Inflammatory macrophage (primary cell): ENCODE measurements at regions not wholly inside any gene's neighbourhood (a gene's known extent, or its start where the extent isn't known, plus 50 kb on each side); places are given as distances from the start of the nearest gene placed in this dataset.

Source experiments
- DNase-seq, 2 donors: peaks; one replicate each; pipeline ENCODE4 v3.0.0-alpha.2; 2020 to 2022

DNA sequence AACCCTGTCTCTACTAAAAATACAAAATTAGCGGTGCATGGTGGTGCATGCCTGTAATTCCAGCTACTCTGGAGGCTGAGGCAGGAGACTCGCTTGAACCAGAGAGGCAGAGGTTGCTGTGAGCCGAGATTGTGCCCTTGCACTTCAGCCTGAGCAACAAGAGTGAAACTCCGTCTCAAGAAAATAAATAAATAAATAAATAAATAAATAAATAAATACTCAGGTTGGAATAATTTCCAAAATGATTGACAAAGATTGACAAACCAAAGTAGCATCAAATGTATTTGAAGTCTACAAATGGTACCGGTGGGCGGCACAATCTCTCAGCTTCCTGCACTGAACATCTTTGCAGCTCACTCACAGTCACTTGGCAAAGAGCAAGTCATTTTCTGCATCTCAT lies 144.1 kb upstream of the NRSN1 start:
- no peak for DNase-seq

DNA sequence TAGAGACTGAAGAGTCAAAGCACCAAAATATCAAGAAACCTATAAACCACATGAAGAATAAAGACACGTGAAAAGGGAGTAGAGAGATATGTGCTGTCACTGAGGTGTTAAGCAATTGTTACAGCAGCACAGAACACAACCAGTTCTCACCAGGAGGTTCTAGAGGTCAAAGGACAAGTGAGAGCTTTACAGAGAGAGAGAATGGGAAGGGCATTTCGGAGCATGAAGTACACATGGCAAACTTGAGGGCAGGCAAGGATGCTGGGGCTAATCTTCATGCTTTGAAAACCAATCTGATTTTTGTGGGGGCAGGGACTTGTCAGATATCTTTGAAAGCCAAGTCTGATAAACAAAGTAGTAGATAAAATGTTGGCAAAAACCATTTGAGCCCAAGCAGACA lies 142.3 kb upstream of the NRSN1 start:
- no peak for DNase-seq

DNA sequence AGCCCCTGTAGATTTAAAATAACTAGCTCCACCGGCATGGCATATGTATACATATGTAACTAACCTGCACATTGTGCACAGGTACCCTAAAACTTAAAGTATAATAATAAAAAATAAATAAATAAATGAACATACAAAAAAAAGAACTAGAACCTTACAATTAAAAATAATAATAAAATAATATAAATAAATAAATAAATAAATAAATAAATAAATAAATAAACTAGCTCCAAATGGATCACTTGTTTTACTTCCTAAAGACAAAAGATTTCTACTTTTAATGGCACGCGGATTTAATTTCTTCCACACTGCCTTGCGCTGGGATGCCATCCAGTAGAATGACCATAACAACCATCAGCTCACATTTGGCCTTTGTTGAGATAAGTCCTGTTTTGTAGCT lies 141.0 kb upstream of the NRSN1 start:
- DNase-seq: no peak

- DNase-seq: no peak
Observed at GRCh38 chr6:23989885-23990533, 136.0 kb upstream of the NRSN1 start.

- no peak for DNase-seq
Observed at GRCh38 chr6:23994013-23994412, 132.0 kb upstream of the NRSN1 start.

- no peak for DNase-seq
Observed at GRCh38 chr6:24004062-24004461, 122.0 kb upstream of the NRSN1 start.

DNA sequence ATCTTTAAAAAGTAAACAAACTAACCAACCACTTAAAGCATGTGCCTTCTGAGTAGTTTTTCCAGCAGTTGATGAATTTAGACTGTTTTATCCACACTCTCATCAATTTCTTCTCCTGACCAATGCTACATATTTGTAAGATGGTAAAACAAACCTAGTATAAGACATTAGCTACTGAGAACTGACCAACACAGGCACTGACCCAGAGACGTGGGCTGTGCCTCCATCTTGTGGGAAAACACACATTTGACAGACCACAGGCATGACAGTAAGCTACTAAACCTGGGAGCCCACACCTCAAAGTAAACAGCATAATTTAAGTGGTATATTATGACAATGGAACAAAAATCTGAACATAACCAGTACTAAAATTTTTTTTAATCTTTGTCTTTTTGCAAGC lies 121.4 kb upstream of the NRSN1 start:
- DNase-seq: no peak

GRCh38 chr6:24006254-24006653 lies 119.8 kb upstream of the NRSN1 start:
- DNase-seq: no peak

- no peak for DNase-seq
Observed at GRCh38 chr6:24009319-24009718, 116.7 kb upstream of the NRSN1 start.

DNA sequence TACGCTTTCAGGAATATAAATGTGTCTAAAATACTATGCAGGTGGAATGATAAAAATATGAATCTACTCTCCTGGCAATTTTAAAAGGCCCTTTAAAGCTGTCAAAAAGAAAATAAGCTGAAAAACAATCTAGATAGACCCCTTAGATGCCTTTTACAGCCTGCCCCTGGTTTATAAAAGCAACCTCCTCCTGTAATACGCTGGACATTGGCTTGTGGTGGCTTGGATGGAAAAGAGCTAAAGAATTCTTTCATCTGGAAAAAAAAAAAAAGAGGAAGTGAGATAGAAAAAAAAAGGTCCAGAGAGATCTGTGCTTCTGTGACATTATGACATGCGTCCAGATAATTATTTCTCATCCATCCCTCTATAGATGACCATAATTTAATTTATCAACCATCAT lies 115.9 kb upstream of the NRSN1 start:
- no peak for DNase-seq

GRCh38 chr6:24016286-24016685 lies 109.7 kb upstream of the NRSN1 start:
- DNase-seq: no peak

DNA sequence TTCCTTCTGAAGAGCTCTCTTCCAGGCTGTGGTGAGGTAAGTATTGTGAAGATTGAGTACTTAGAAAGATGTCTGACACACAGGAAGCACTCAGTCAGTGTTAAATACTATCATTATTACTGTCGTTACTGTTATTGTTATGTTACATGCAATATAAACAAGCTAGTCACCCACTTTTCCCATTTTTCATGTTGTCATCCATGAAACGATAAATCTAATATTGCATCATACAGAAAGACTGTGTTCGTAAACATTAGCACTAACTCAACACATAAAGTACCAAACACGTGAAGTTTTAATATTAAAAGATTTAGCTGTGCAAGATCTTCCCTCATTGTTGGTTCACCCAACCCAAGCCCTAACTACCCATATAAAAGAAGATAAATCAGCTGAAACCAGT lies 109.2 kb upstream of the NRSN1 start:
- no peak for DNase-seq

DNA sequence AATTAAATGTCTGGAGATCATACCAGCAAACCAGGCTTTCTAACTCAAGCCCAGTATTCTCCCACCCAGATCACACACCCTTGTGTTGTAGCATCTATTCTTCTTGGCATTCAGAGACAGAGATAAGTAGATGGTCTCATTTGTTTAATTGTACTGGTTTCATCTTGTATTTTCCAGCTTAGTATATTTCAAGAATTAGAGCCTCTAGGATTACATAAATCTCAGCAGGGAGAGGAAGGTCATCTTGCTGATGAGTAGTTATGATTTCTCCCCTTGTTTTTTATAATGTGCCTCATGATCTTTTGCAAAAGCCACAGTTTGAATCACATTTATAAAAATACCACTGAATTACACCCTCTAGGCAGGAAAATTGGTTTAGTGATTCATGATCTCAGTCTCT lies 106.6 kb upstream of the NRSN1 start:
- no peak for DNase-seq

DNA sequence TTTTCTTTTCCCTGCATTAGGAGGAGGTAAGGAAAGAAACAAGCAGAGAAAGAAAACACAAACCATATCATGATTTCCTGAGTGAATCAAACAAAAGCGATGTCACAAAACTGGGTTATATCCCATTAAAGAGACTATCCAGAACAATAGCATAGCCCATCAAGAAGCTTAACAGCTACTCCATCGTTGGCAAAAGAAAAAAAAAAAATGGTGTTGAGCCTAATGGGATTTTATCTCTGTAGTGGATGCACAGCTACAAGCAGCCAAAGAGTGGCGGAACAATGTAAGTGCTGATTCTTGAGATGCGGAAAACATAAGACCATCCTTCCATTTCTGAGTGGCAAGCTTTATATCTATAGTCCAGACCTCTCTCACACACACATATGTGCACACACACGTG lies 106.2 kb upstream of the NRSN1 start:
- DNase-seq: no peak

DNA sequence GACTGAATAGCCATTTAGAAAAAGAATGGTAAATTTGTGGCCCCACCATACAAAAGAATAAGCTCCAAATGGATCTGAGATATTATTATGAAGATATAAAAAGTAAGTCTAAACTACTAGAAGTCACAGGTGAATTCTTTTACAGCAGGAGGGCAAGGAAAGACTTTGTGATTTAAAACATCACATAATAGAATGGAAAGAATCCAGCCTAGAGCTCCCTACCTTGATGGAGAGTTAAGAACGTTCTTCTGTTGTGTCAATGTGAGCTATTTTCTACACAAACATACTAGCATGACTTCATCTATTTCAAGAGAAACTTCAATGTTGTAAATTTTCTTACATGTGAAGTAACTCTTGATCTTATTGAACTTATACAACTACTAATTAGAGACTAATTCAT lies 100.0 kb upstream of the NRSN1 start:
- DNase-seq: no peak

GRCh38 chr6:24031496-24031895 lies 94.5 kb upstream of the NRSN1 start:
- no peak for DNase-seq

GRCh38 chr6:24032896-24033688 lies 92.9 kb upstream of the NRSN1 start:
- DNase-seq: no peak

- no peak for DNase-seq
Observed at GRCh38 chr6:24043848-24044247, 82.2 kb upstream of the NRSN1 start.

DNA sequence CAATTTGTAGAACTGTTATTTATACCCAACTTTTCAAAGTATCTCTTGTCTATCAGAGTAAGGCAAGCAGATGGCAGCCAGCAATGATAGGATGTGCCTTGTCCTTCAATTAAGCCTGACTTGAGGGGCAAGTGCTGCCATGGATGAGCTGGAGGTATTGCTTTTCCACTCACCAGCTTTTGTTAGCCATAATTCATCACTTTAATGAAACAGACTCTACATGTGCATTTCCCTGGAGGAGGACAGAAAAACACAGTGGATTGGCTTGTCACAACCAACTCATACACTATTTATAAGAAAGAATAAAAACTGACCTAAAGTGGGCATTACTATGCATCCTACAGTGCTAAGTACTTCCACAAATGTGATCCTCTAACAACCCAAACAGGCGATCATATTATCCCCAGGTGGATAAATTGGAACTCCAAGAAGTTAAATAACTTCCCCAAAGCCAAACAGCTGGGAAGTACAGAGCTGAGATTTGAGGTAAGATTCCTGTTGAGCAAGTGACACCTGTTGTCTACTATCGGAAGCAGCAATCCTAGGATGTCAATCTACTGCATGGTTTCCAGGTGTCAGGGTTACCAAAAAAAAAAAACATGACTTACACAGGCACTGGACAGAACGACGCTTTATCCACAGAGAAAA lies 73.9 kb upstream of the NRSN1 start:
- DNase-seq: no peak

GRCh38 chr6:24052590-24052961 lies 73.4 kb upstream of the NRSN1 start:
- DNase-seq: no peak

DNA sequence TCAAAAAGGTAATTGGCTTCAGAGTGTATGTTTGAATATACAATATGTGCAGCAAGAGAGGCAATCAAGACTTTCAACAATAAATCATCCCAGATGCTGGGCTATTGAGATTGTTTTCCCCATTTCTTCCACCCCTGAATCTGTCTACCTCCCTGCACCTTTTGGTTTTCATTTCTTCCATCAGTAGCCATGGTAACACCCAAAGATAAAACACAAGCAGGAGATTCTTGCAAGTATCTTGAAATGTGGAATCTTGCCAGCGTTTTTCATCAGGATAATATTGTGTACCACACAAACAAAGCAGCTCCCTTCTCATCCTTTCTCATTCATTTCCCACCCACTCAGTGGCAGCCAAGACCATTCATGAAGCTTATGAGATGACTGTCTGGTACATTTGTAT lies 73.0 kb upstream of the NRSN1 start:
- no peak for DNase-seq

DNA sequence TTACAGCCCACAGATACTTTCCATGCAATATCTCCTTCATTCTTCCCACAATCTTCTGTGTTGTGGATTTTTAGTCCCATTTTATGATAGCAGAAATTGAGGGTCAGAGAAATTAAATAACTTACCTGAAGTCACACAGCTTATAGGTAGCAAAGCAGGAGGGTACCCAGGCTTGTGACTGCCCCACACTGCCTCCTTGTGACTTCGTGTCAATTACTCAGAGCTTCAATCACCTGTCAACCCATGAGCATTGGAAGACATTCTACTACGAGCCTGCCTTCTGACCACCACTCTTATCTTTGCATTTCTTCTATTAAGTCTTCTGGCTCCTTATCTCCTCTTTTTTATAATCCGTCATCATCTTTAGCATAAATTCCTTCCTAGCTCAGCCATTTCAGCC lies 71.6 kb upstream of the NRSN1 start:
- DNase-seq: no peak

- DNase-seq: no peak
Observed at GRCh38 chr6:24056567-24056966, 69.4 kb upstream of the NRSN1 start.

- DNase-seq: no peak
Observed at GRCh38 chr6:24057030-24057429, 69.0 kb upstream of the NRSN1 start.
